GM19324 (cell line): ENCODE measurements at regions not wholly inside any gene's neighbourhood (a gene's known extent, or its start where the extent isn't known, plus 50 kb on each side); places are given as distances from the start of the nearest gene placed in this dataset.

Experiments
- ATAC-seq: cut with Tn5 transposase; IDR thresholded peaks from one replicate; pipeline ENCODE4 v1.9.1; 2021; ENCODE audit warnings: mild to moderate bottlenecking, moderate library complexity; ENCODE audit not compliant: unreplicated experiment, low FRiP score

GRCh38 chr20:21002486-21002885, 103.7 kb downstream of the LINC00237 start:
- ATAC-seq, result no peak

GRCh38 chr20:20993372-20993771, 112.8 kb downstream of the LINC00237 start:
- no peak for ATAC-seq

- no peak for ATAC-seq
Observed at GRCh38 chr20:20992686-20993360, 113.3 kb downstream of the LINC00237 start.

DNA sequence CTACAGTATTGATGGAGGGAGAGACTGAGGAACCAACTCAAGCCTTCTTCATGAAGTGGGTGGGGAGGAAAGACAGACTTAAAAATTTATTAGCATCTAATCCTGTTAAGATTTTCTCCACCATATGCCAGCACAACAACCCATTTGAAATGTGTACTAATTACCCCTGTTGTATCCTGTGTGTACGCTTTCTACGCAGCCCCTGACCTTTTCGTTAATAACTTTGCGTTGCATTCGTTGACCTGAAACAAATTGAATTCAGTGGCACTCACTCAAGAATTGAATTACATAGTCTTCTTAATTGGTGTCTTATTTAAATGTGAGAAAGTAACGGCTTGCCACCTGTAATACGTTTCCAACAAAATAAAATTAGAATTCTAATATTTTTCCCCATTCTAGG, 113.9 kb downstream of the LINC00237 start:
- no peak for ATAC-seq

DNA sequence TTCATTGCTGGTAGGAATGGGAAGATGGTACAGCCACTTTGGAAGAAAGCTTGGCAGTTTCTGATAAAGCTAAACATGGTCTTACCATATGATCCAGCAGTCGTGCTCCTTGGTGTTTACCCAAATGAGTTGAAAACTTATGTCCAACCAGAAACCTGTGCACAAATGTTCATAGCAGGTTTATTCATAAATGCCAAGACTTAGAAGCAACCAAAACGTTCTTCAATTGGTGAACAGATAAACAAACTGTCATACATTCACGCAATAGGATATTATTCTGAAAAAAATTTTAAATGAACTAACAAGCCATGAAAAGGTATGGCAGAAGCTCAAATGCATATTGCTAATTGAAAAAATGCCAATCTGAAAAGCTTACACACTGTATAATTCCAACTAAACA, 117.1 kb downstream of the LINC00237 start:
- ATAC-seq, result no peak

DNA sequence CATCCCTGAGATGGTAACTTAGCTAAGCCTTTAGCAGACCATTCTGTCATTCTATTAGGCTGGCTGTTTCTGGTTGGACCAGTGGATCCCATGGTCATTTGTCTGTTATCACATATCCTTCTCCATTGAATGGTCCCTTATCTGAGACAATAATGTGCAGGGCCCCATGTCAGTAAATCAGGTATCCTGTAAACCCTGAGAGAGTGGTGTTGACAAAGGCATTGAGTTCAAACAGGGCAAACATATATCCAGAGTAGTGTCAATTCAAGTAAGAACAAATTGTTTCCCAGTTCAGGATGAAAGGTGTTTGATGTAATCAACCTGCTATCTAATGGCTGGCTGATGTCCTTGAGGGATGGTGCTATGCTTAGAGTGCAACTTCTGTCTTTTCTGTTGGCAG, 126.2 kb downstream of the LINC00237 start:
- no peak for ATAC-seq

GRCh38 chr20:20977786-20978185, 128.4 kb downstream of the LINC00237 start:
- no peak for ATAC-seq

DNA sequence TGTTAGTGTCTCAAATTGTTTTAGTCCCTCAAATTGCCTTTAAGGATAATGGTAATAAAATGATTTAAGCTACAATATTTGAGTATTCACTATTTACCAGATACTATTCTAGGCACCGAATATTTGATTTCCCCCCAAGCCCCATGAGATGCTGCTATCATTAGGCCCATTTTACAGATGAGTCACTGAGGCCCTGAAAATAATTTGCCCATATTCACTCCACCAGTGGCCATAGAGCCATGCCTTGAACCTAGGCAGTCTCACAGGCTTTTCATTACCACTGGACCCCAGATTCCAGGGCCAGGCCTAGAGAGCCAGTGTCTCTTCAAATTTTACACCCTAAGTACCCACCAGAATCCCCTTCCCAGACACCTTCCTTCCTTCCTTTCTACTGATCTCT, 133.7 kb downstream of the LINC00237 start:
- ATAC-seq, result no peak

DNA sequence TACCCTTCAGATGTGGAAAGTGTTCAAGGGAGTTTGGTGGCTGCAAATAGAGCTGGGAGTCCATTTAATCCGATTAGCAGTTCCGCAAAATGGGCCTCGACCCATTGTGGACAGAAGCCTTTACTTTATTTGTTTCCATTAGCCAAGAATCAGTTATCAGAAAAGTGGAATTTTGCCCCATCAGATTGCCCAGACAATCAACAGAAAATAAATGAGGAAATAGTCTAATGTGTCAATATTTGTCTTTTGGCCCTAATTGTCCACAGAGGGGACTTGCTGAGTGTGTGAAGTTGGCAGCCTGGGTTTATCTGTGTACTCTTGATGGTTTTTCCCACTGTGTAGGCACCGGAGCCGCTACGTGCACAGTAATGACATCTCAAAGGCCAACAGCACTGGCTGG, 134.3 kb downstream of the LINC00237 start:
- no peak for ATAC-seq

GRCh38 chr20:20970841-20971240, 135.3 kb downstream of the LINC00237 start:
- ATAC-seq, result no peak

- no peak for ATAC-seq
Observed at GRCh38 chr20:20969701-20970280, 136.4 kb downstream of the LINC00237 start.

DNA sequence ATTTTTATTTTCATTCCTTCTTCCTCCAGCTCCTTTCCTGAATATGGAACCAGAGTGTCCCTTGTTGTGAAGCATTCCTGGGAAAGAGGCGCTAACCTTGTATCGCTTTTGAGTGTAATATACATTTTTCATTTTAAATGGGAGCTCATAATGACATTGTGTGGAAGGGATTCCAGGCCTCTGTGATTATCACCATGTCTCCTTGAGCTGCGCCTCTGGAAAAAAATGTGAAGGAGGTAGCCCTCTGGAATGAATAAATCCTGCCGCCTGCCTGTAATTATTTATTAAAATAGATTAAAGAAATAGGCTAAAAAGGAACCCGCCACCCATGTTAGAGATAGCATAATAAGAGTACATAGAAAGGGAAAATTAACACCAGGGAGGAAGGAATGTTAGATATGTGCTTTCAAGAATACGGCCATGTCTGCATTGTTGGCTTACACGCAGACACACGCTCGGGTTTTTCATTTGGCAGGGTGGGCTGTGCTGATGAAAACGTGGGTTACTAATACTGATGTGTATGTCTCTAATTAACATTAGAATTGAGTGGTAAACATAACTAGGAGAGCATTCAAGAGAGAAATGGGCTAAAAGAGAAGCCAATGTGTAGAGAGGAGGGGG, 138.5 kb downstream of the LINC00237 start:
- no peak for ATAC-seq

GRCh38 chr20:20966171-20966570, 140.0 kb downstream of the LINC00237 start:
- no peak for ATAC-seq

DNA sequence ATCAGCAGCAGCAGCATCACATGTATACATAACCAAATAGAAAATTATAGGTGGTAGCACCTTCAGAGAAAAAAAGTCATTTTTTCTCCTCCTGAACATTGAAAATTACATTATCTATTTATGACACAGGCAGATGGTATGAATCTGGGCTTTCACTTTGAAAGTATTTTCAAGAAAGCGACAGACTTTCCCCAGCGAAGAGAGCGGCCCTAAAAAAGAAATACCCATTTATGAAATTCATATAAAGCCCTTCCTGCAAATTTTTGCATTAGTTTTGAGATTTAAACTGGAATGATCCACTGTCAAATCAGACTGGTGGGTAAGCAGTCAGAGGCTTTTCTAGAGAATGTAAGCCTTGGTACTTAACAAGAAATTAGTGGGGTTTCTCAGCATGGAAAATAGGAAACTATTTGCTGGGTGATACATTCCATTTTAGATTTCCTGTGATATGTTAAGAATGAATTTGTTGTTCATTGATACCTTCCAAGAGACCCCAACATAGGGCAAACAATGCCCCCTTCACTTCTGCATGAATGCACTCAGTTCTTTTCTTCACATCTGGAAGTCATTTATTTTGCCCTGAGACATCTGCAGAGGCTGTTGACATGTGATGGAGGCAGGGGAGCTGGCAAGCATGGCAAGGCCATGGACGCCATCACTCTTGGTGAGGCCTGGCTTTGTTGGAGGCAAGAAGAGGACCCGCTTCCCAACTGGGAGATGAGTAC, 147.0 kb downstream of the LINC00237 start:
- no peak for ATAC-seq

DNA sequence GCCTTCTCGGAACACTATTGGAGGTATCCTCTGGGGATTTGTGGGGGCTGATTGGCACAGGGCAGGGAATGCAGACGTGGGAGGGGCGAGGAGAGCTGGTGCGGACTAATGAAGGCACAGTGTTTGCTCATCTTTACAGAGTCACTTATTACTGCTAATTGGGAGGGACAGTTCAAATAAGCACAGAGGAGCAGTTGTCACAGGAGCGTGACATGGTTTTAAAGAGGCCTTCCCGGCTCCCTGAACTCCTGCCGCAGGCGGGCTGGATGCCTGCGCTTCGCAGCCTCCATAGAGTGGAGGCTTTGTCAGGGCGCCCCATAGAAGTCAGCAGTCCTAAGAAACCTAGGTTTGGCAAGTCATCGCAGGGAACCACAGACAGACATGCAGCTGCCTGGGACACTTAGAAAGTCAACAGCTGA, 149.6 kb downstream of the LINC00237 start:
- ATAC-seq, result no peak

GRCh38 chr20:20955892-20956291, 150.3 kb downstream of the LINC00237 start:
- no peak for ATAC-seq

DNA sequence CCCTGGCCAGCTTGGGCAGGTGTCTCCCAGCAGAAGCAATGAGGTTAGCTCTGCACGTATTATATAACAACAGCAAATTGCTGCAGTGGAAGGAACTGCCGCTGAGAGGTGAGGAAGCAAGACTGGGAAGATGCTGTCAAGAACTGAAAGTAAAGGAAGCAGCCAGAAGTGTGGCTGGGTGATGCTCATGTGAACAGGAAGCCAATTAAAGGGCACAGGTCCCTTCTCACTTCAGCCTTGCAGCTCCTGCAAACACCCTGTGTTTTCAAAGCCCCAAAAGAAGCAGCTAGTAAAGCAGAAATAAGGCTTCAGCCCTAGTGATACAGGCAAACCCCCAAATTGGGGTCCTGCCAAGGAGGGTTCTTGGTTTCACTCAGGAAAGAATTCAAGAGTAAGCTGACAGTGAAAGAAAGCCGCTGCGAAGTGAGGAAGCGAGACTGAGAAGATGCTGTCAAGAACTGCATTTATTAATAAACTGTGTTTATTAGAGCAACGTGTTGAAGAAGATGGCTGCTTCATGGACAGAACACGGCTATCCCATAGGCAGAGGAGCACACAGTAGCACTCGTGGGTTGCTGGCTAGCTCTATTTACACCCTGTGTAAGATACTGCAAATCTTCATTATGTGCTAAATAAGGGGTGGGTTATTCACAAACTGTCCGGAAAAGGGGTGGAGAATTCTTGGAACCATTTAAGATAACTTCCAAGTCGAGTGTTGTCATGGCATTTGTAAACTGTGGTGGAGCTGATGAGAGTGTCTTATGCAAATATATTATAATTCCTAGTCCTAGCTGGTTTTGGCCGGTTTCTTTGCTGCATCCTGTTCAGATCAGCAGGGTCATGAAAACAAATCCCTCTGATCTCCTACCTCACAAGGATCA, 152.2 kb downstream of the LINC00237 start:
- no peak for ATAC-seq

GRCh38 chr20:20950620-20951019, 155.5 kb downstream of the LINC00237 start:
- ATAC-seq, result no peak

DNA sequence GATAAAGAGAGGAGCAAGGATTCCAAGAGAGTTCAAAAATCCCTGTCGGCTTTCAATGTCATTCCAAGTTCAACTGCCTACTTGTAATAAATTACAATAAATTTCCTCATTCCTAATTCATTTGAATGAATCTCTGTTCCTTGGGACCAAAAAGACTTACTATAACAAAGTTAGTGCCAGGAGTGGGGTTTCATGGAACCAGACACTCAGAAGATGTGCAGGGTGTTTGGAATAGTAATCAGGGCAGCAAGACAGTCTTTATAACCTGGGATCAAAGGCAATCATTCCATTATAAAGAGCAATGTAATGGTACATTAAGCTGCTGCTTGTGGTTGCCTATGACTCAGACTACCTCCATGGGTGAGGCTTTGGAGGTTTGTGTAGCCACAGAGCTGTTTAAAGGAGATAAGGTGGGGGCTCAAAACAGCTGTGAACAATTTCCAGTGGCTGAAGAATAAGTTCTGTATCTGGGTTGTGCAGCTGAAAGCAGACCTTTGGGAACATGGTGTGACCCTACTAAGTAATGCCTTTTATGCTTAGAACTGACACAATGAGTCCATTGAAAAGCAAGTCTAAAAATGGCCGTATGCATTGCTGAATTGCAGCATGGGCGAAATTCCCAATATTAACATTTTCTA, 159.9 kb downstream of the LINC00237 start:
- ATAC-seq, result no peak

GRCh38 chr20:20941468-20941889, 164.7 kb downstream of the LINC00237 start:
- ATAC-seq, result no peak
